H1 (cell line): ENCODE measurements at regions not wholly inside any gene's neighbourhood (a gene's known extent, or its start where the extent isn't known, plus 50 kb on each side); places are given as distances from the start of the nearest gene placed in this dataset.
A peak's percentile ranks its signal among the peaks of the same experiment; 100 is the strongest.

Source experiments
- CTCF ChIA-PET: fragments of 300-600 bp; sonication (Branson Sonifier 250); formaldehyde crosslinking; loops from one replicate; lab custom pipeline; 2021; ENCODE audit not compliant: partially characterized antibody; lab: Charles Lee
- POLR2A ChIA-PET: fragments of 300-600 bp; sonication (Branson Sonifier 250); formaldehyde crosslinking; loops from one replicate; lab custom pipeline; 2021; ENCODE audit warnings: inconsistent platforms; ENCODE audit not compliant: partially characterized antibody; lab: Charles Lee
- DNase-seq, 2 experiments: peaks; one replicate each; pipeline versions ENCODE4 v3.0.0 to v3.0.0-alpha.2; 2010 to 2022; ENCODE audit warnings: low spot score in 2 of 2, low read depth in 1 of 2, mixed read lengths in 1 of 2
- FAIRE-seq: peaks from 2 replicates; lab custom pipeline; 2011; peaks lifted over from hg19 to GRCh38; lab: Jason Lieb, UNC
- H2AFZ ChIP-seq: 2 replicates; pipeline ENCODE4 v1.8.1; 2012; ENCODE audit warnings: low read length, inconsistent platforms
- H2AK5ac ChIP-seq: 2 replicates; pipeline ENCODE4 v1.6.1; 2013; ENCODE audit warnings: low read depth, low read length
- H2BK120ac ChIP-seq: replicated peaks from 2 replicates; pipeline ENCODE3; 2013; ENCODE audit warnings: low read depth, low read length, inconsistent platforms
- H2BK12ac ChIP-seq: 2 replicates; pipeline ENCODE4 v1.6.1; 2013; ENCODE audit warnings: low read depth, low read length
- H2BK15ac ChIP-seq: 2 replicates; pipeline ENCODE4 v1.6.1; 2013; ENCODE audit warnings: low read length
- H2BK20ac ChIP-seq: 2 replicates; pipeline ENCODE4 v1.6.1; 2013; ENCODE audit warnings: low read length
- H2BK5ac ChIP-seq: 2 replicates; pipeline ENCODE4 v1.6.1; 2013; ENCODE audit warnings: low read depth, low read length
- H3K14ac ChIP-seq: 2 replicates; pipeline ENCODE4 v1.6.1; 2013; ENCODE audit warnings: inconsistent platforms; ENCODE audit not compliant: insufficient read length
- H3K18ac ChIP-seq: 2 replicates; pipeline ENCODE4 v1.6.1; 2013; ENCODE audit warnings: low read length; ENCODE audit errors: extremely low read depth
- H3K23ac ChIP-seq: 2 replicates; pipeline ENCODE4 v1.6.1; 2013; ENCODE audit warnings: inconsistent platforms; ENCODE audit not compliant: insufficient read length
- H3K23me2 ChIP-seq: 2 replicates; pipeline ENCODE4 v1.6.1; 2013; ENCODE audit warnings: low read depth, low read length
- H3K27ac ChIP-seq: 2 replicates; pipeline ENCODE4 v1.6.1; 2011; ENCODE audit warnings: low read depth, low read length, inconsistent platforms
- H3K27me3 ChIP-seq, 4 experiments: replicated peaks in 1 of 4; 1 replicate in 1 of 4; 2 replicates in 3 of 4; pipeline versions ENCODE4 v1.6.1 to v1.8.1; 2011 to 2013; ENCODE audit warnings: low read length in 3 of 4, mild to moderate bottlenecking in 3 of 4, inconsistent platforms in 2 of 4, mixed read lengths in 2 of 4, moderate library complexity in 1 of 4; ENCODE audit not compliant: control insufficient read depth in 3 of 4, insufficient read depth in 3 of 4; ENCODE audit errors: extremely low read depth in 1 of 4
- H3K36me3 ChIP-seq, 4 experiments: 2 replicates each; pipeline versions ENCODE4 v1.6.1 to v1.8.1; 2011 to 2013; ENCODE audit warnings: mild to moderate bottlenecking in 4 of 4, low read length in 3 of 4, moderate library complexity in 2 of 4, control low read depth in 1 of 4, inconsistent platforms in 1 of 4; ENCODE audit not compliant: insufficient read depth in 4 of 4, control insufficient read depth in 2 of 4
- H3K4ac ChIP-seq: replicated peaks from 2 replicates; pipeline ENCODE3; 2013; ENCODE audit warnings: low read length, low read depth, mixed read lengths, inconsistent platforms; ENCODE audit not compliant: insufficient read length
- H3K4me1 ChIP-seq, 4 experiments: replicated peaks in 1 of 4; 1 replicate in 1 of 4; 2 replicates in 3 of 4; pipeline versions ENCODE4 v1.6.1 to v1.8.1; 2011 to 2013; ENCODE audit warnings: low read length in 3 of 4, inconsistent platforms in 2 of 4, mixed read lengths in 1 of 4; ENCODE audit not compliant: insufficient read depth in 4 of 4, control insufficient read depth in 3 of 4
- H3K4me2 ChIP-seq, 2 experiments: 2 replicates each; pipeline versions ENCODE4 v1.6.1 to v1.8.1; 2011 to 2013; ENCODE audit warnings: low read depth in 2 of 2, low read length in 2 of 2, control low read depth in 1 of 2, inconsistent platforms in 1 of 2, mild to moderate bottlenecking in 1 of 2; ENCODE audit not compliant: insufficient read depth in 1 of 2
- H3K4me3 ChIP-seq, 4 experiments: fragments of 200-600, 300-600 bp in 1 of 4; sonication (generic), shearing (Covaris generic), sonication (Bioruptor Twin) in 1 of 4; 2 replicates each; pipeline versions ENCODE4 v1.5.1 to v1.8.1; 2011 to 2016; ENCODE audit warnings: low read length in 4 of 4, low read depth in 3 of 4, control low read depth in 2 of 4, inconsistent platforms in 2 of 4, mild to moderate bottlenecking in 2 of 4, mixed read lengths in 1 of 4, moderate library complexity in 1 of 4; ENCODE audit not compliant: insufficient read depth in 2 of 4; ENCODE audit errors: extremely low read depth in 1 of 4
- H3K56ac ChIP-seq: replicated peaks from 2 replicates; pipeline ENCODE3; 2013; ENCODE audit warnings: low read depth, mild to moderate bottlenecking, mixed read lengths, low read length, inconsistent platforms; ENCODE audit not compliant: insufficient read length
- H3K79me1 ChIP-seq: 2 replicates; pipeline ENCODE4 v1.6.1; 2013; ENCODE audit warnings: low read depth, low read length, control low read depth
- H3K79me2 ChIP-seq, 2 experiments: 2 replicates each; pipeline versions ENCODE4 v1.6.1 to v1.8.1; 2012 to 2013; ENCODE audit warnings: low read length in 2 of 2, mild to moderate bottlenecking in 2 of 2, inconsistent platforms in 1 of 2; ENCODE audit not compliant: insufficient read depth in 2 of 2, control insufficient read depth in 1 of 2
- H3K9ac ChIP-seq, 4 experiments: replicated peaks in 1 of 4; 1 replicate in 1 of 4; 2 replicates in 3 of 4; pipeline versions ENCODE4 v1.6.1 to v1.8.1; 2011 to 2013; ENCODE audit warnings: low read depth in 3 of 4, low read length in 3 of 4, control low read depth in 2 of 4, mild to moderate bottlenecking in 2 of 4, moderate library complexity in 2 of 4, inconsistent platforms in 1 of 4; ENCODE audit errors: extremely low read depth in 1 of 4
- H3K9me3 ChIP-seq, 2 experiments: 2 replicates each; pipeline versions ENCODE4 v1.6.1 to v1.8.1; 2012 to 2013; ENCODE audit warnings: mild to moderate bottlenecking in 2 of 2, moderate library complexity in 2 of 2, control low read depth in 1 of 2, inconsistent platforms in 1 of 2, low read depth in 1 of 2, low read length in 1 of 2, mixed read lengths in 1 of 2; ENCODE audit not compliant: insufficient read depth in 2 of 2
- H4K20me1 ChIP-seq, 2 experiments: replicated peaks in 1 of 2; 2 replicates each; pipeline versions ENCODE3 to v1.8.1; 2011 to 2013; ENCODE audit warnings: inconsistent platforms in 2 of 2, low read length in 2 of 2, mild to moderate bottlenecking in 1 of 2; ENCODE audit not compliant: insufficient read depth in 2 of 2, control insufficient read depth in 1 of 2
- H4K5ac ChIP-seq: 2 replicates; pipeline ENCODE4 v1.6.1; 2013; ENCODE audit warnings: low read length, low read depth, mixed read lengths, inconsistent platforms; ENCODE audit not compliant: insufficient read length
- H4K8ac ChIP-seq: 2 replicates; pipeline ENCODE4 v1.8.0; 2013; ENCODE audit warnings: mild to moderate bottlenecking, moderate library complexity, low read length, inconsistent platforms; ENCODE audit not compliant: insufficient read depth; ENCODE audit errors: extremely low read depth
- H4K91ac ChIP-seq: replicated peaks from 2 replicates; pipeline ENCODE3; 2013; ENCODE audit warnings: low read length, mixed read lengths, inconsistent platforms; ENCODE audit not compliant: insufficient read length
- E2F6 ChIP-seq: IDR thresholded peaks from 2 replicates; pipeline ENCODE4 v1.6.1; 2012; ENCODE audit warnings: inconsistent platforms
- RFX5 ChIP-seq: IDR thresholded peaks from 2 replicates; pipeline ENCODE4 v1.6.1; 2011; ENCODE audit warnings: low read depth, low read length, improper control_type of control experiment, borderline replicate concordance
- TAF7 ChIP-seq: optimal IDR thresholded peaks from 2 replicates; pipeline ENCODE3; 2011; ENCODE audit warnings: low read depth, mild to moderate bottlenecking, inconsistent platforms, low read length, moderate library complexity, borderline replicate concordance

GRCh38 chr13:64413529-64413928 is 2816.6 kb downstream of the PCDH9 start:
- Histone ChIP-seq H3K36me3 (no peaks in the 10 kb centered on the region), H3K79me2 (no peaks in the 10 kb centered on the region), H3K27ac (no peak overlapping the region), H3K4me1 (no peaks in the 10 kb centered on the region), H2BK20ac (no peak overlapping the region), H3K23me2 (no peaks in the 10 kb centered on the region), H3K23ac (no peak overlapping the region), H3K27me3 (peaks cover 0 to 1% (median 0%) of the 10 kb centered on the region in 4 experiments; a peak in 1 of 7 replicates), H3K4me2 (no peak overlapping the region), H4K91ac (no peak overlapping the region), H3K56ac (peak overlapping the region; percentile 59), H2BK12ac (no peak overlapping the region), H3K18ac (no peak overlapping the region), H4K5ac (no peak overlapping the region), H2BK120ac (no peak overlapping the region), H2BK15ac (no peak overlapping the region), H2BK5ac (no peak overlapping the region), H3K79me1 (no peaks in the 10 kb centered on the region), H3K4ac (no peak overlapping the region), H3K14ac (no peak overlapping the region), H4K20me1 (no peaks in the 10 kb centered on the region), H2AFZ (no peak overlapping the region), H3K9me3 (no peaks in the 10 kb centered on the region), H4K8ac (no peak overlapping the region), H3K9ac (no peak overlapping the region), H3K4me3 (no peak overlapping the region), H2AK5ac (no peak overlapping the region)
- ChIA-PET CTCF (no interaction called here), POLR2A (no interaction called here)
- FAIRE-seq (no peak), DNase-seq (no peak)
- TF ChIP-seq E2F6 (no peak), RFX5 (no peak), TAF7 (no peak)
